GM19463 (cell line): ENCODE measurements at regions not wholly inside any gene's neighbourhood (a gene's known extent, or its start where the extent isn't known, plus 50 kb on each side); places are given as distances from the start of the nearest gene placed in this dataset.
"Not testable (repeated sequence)": the region's sequence is repeated elsewhere in the genome, so short reads cannot be mapped to it uniquely, and the experiment has no call there.

Source experiments
- ATAC-seq: cut with Tn5 transposase; IDR thresholded peaks from one replicate; pipeline ENCODE4 v1.9.1; 2021; ENCODE audit warnings: mild to moderate bottlenecking, moderate library complexity; ENCODE audit not compliant: unreplicated experiment

DNA sequence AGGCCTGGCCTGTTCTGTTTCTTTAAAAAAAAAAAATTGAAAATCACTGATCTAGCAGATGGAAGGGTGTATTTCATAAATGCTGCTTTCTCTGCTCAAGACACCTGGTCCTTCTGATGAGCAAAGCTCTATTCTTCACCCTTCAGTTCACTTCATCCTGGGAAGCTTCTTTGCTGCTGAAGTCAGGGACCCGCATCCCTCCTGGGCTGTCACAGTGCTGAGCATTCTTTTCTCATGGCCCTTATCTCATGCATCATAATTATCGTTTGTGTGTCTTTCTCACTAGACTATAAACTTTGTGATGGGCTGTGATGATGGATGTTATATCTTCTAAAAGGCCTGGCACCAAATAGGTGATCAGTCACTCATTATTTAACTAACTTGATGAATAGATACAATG lies 461.0 kb downstream of the GADD45G start:
- ATAC-seq, result no peak

DNA sequence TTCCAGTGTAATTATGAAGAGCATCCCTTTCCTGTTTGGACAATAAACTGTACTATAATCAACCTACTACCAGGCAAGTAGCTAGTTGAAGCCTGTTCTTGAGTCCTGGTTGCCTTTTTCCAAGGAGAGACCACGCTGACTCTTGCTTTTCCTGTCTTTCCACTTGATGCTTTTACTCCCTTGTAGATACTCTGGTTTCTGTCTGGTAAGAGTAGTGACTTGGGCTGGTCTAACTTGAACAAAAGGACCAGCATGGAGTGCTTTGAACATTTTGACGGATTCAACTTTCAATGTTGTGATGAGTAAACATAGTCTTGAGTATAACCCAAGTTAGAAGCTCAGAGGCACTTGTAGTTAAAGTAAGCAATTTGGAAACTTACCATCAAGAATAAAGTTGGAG lies 464.3 kb downstream of the GADD45G start:
- ATAC-seq, result no peak

GRCh38 chr9:90070056-90070455 lies 465.2 kb downstream of the GADD45G start:
- ATAC-seq, result no peak

DNA sequence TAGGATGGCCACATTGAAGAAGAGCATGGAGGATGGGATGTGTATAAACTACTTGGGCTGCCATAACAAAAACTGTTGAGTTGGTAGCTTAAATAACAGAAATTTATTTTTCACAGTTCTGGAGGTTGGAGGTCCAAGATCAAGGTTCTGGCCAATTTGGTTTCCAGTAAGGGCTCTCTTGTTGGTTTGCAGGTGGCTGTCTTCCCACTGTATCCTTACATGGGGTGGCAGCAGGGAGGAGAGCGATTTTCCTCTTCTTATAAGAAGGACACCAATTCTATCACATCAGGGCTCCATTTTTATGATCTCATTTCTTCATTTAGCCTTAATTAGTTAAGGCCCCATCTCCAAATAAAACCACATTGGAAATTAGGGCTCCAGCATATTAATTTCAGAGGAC lies 465.7 kb downstream of the GADD45G start:
- ATAC-seq, result no peak

GRCh38 chr9:90070931-90071660 lies 466.3 kb downstream of the GADD45G start:
- no peak for ATAC-seq

GRCh38 chr9:90073186-90073945 lies 468.6 kb downstream of the GADD45G start:
- no peak for ATAC-seq

DNA sequence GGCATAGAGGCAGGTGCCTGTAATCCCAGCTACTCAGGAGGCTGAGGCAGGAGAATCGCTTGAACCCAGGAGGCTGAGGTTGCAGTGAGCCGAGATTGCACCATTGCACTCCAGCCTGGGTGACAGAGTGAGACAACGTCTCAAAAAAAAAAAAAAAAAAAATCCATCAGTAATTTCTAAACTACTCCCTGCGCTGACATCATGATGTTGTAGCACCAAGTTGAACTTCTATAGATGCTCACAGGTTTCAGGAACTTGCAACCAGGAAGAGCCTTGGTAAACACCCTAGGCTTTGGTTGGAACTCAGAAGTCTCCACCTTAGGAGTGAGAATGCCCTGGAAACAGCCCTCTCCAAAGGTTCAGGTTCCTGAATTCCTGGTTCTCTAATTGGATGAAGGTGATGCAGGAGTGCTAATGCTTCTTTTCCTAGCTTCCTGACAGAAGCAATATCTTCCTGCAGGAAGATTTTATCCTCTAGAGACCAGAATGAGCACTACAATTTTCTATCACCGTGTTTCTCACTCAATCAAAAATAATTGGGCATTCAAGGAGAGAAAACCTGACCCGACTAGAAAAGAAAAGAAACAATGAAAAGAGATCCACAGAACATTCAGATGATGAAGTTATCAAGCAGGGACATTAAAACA lies 469.6 kb downstream of the GADD45G start:
- ATAC-seq, result no peak

DNA sequence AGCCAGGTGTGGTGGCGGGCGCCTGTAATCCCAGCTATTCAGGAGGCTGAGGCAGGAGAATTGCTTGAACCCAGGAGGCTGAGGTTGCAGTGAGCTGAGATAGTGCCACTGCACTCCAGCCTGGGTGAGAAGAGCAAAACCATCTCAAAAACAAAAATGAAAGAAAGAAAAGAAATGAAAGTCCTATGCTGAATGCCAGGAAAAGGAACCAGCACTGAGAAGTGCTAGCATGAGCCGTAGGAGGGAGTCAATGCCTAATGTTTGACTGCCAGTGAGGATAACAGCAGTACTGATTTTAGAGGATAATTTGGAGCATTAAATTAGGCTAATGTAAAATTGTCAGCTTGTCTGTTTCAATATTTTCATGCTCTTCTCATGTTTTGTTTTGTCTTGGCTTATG lies 472.8 kb downstream of the GADD45G start:
- not testable (repeated sequence) for ATAC-seq

DNA sequence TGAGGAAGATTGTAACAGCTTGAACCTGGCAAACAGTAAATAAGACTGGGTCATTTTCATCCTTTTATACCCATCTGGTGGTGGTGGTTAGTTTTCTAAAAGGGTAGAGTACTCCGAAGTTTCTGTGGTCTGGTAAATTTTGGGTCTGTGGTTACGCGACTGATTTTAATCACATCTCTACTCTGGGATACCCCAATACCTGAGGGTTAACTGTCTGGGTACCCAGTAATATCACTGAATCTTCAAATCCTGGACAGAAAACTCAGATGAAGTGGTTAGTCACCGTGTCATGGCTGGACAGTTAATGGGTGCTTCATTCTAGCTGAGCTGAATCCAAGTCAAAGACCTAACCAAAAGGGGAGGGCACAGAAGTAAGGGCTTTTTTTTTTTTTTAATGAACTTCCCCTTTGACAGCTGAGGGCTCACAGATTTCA lies 474.2 kb downstream of the GADD45G start:
- ATAC-seq, result no peak

GRCh38 chr9:90085633-90086032 lies 480.8 kb downstream of the GADD45G start:
- no peak for ATAC-seq

- no peak for ATAC-seq
Observed at GRCh38 chr9:90086101-90086511, 481.3 kb downstream of the GADD45G start.

DNA sequence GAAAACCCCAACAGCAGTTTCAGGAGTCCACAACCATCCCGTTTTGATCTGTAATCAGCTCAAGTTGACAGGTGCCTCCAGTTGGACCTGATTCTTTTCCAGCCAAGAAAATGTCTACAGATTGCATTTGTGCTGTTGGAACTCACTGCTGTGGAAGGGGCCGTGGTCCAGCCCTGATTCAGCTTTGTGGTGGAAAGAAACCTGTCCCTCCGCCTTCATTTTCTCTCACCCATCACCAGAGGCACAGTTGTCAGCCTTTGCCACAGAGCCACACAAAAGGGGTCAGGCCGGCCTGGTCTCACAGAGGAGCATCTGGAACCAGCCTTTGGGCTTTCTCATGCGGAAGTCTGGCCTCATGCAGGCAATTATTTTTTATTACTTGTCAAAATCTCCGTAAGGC lies 483.6 kb downstream of the GADD45G start:
- ATAC-seq, result no peak

DNA sequence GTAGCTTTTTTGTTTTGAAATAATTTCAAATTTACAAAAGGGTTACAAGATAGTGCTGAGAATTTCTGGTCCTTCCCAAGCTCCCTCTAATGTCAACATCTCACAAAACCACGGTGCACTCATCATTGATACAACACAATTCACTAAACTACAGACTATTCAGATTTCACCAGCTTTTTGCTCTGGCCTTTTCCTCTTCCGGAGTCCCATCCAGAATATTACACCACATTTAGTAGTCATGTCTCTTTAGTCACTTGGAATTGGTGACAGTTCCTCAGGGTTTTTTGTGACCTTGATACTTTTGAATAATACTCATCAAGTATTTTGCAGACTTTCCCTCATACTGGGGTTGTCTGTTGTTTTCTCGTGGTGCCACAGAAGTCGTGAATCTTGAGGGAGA lies 484.0 kb downstream of the GADD45G start:
- no peak for ATAC-seq

DNA sequence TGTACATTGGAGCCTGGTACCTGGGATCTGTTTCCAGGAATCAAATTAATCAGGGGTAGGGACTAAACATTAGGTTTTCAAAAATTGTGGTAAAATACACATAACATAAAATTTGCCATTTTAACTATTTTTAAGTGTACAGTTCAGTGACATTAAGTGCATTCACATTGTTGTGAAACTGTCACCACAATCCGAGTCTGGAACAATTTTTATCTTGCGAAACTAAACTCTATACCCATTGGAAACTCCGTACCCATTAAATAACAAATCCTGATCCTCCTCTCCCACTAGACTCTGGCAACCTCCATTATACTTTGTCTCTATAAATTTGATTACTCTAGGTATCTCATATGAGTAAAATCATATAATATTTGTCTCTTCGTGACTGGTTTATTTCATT lies 486.2 kb downstream of the GADD45G start:
- ATAC-seq, result no peak

GRCh38 chr9:90092508-90092907 lies 487.7 kb downstream of the GADD45G start:
- no peak for ATAC-seq

DNA sequence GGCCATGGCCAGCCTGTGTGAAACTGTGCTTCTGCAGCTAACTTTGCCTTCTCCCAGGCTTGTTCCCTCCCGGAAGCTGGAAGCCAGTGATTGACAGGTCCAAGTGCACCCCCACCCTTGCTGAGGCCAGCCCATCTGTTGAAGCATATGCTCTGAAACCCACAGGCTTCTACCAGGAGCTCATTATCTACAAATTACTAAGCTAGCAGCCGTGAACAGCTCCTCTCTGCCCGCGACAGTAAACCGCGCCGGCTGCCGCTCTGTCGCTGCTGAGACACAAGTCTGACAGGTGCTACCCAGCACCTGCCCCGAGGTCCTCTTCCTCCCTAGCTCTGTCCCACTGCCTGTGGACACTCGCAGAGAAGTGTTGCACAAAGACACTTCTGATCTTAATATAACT lies 490.9 kb downstream of the GADD45G start:
- ATAC-seq, result no peak

DNA sequence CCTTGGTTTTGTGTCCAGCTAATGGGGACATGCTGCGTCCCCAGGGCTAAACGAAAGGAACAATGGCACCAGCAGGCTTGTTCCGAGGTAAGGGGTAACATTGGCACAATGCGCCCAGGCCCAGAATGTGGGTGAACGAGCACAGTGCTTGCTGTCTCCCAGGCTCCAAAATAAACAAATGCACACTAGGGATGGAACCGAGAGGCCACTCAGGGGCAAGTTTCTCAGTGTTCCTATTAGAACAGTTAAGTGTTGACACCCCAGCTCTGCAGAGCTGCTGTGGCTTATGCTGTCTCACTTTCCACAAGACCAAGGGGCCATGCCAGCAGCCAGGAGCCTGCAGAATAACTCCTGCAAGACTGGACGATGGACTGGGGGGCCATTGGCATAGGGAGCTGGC lies 492.4 kb downstream of the GADD45G start:
- ATAC-seq, result no peak

GRCh38 chr9:90098408-90098807 lies 493.6 kb downstream of the GADD45G start:
- no peak for ATAC-seq

DNA sequence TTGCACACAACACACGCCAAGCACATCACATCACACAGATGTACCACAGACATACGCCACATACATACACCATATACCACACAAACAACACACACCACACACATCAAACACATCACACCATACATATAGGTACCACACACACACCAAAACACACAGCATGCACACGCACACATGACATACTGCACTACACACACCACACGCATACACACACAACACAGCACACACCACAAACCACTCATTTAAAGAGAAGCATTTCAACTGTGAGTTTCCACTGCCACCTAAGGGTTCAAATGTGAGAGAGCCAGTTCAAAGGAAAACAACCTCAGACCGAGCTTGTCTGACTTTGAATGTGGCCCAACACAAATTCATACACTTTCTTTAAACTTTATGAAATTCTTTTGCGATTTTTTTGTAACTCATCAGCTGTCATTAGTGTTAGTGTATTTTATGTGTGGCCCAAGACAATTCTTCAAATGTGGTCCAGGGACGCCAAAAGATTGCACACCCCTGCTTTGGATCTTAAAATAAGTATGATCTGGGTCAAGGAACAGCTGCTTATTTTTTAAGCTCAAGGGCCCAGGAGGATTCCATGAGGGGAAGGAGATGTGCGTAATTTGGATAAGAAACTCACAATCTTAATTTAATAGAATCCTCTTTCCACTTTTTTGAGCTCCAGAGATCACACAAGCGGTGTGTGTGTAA lies 494.6 kb downstream of the GADD45G start:
- ATAC-seq, result no peak

DNA sequence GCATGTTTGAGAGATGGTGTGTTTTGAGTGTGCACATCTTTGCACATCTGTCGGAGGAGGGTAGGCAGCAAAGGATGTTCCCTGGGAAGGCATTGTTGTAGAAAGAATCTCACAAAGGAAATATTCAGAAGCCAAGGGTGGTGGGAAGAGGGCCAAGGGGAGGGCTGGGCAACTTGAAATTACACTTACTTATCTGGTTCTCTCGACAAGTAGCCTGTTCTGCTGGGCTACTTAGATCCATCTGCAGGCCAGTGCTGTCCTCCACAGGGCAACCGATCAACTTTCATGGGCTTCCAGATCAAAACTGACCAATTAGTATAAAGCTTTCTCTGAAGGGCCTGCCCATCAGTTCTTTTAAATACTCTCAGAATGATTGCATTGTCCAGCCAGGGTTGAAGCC lies 495.2 kb downstream of the GADD45G start:
- no peak for ATAC-seq

DNA sequence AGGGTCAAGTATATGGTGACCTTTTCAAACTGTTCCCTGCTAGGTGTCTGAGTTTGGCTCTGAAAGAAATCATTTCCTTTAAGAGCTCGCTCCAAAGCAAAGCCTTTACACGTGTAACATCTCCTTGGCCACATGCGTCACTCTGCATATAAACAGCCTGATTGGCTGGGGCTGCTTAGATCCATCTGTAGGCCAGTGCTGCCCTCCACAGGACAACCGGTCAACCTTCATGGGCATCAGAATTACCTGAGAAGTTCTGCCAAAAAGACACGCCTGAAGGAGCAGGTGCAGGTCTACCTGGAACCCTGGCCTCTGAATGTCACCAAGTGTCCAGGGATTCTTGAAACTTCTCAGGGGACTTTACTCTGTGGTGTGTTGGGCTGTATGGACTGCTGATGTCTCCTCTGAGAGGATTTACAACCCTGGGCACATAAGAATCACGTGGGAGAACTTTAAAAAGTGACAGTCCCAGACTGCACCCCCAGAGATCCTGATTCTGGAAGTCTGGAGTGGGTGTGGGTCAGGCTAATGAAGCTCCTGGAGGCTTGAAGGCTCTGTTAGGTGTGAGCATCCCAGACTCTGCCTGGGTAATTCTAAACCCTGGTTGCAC lies 497.6 kb downstream of the GADD45G start:
- peak; percentile 95 for ATAC-seq
